ENCODE measurements at regions not wholly inside any gene's neighbourhood (a gene's known extent, or its start where the extent isn't known, plus 50 kb on each side); places are given as distances from the start of the nearest gene placed in this dataset.

DNA sequence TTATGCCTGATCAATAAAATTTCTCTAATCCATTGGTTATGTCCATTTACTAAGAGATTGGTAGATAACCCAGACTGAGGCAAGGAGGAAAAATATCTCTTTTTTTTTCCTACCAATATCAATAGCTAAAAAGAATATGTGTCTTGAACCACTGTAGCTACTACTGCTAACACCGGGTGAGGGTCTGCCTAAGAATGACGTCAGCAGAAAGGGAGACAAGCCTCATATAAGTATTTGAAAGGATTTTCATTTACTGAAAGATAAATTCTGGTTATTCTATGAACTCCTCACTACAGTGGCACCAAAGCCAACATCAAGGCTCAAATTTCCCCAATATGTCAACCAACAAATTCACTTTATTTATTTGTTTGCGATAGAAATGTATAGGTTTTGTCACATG is 389.0 kb upstream of the ALCAM start:
- no peak overlapping the region for H3K4me2 ChIP-seq (ENCODE audit: insufficient read depth, insufficient read length, low read length)
- H2AK5ac ChIP-seq (ENCODE audit: insufficient read length, low read length) = no peak overlapping the region
- no peak overlapping the region for H3K56ac ChIP-seq (ENCODE audit: insufficient read length, low read depth, low read length)
- no peak overlapping the region for H4K5ac ChIP-seq (ENCODE audit: insufficient read length, low read depth, low read length)
- no peak overlapping the region for H3K27ac ChIP-seq (ENCODE audit: insufficient read length, low read depth, low read length)
- H3K9me3 ChIP-seq (ENCODE audit: control insufficient read depth, low read depth, low read length) = no peaks in the 10 kb centered on the region
- H3K4ac ChIP-seq (ENCODE audit: low read depth, low read length) = no peak overlapping the region
- no peak for DNase-seq
- no peak overlapping the region for H4K8ac ChIP-seq (replicated peaks; ENCODE audit: insufficient read length, low read depth, low read length)
- no peaks in the 10 kb centered on the region for H4K20me1 ChIP-seq (ENCODE audit: control insufficient read depth, insufficient read depth, insufficient read length)
- no peaks in the 10 kb centered on the region for H3K79me2 ChIP-seq (ENCODE audit: insufficient read depth, low read length)
- WGBS (ENCODE audit: extremely low coverage, insufficient read length, low lambda C conversion rate) = no CpG with 5 or more reads among the region's 3 CpGs
- Mint-ChIP-seq H3K36me3 (ENCODE audit: insufficient read depth in 1 of 3, low read depth in 3 of 3) (peaks cover 0 to 27% (median 10%) of the 10 kb centered on the region in 3 experiments; a peak in 4 of 7 replicates), H3K4me3 (no peak overlapping the region), H3K9me3 (peaks cover 17 to 18% of the 10 kb centered on the region in 2 experiments), H3K4me1 (no peaks in the 10 kb centered on the region), H3K27me3 (ENCODE audit: low read depth) (no peaks in the 10 kb centered on the region), H3K27ac (no peak overlapping the region)
- no peaks in the 10 kb centered on the region for H3K27me3 ChIP-seq (ENCODE audit: insufficient read depth, low read length)
- H3K23ac ChIP-seq (ENCODE audit: insufficient read length, low read depth, low read length) = no peak overlapping the region
- H2AFZ ChIP-seq (ENCODE audit: low read length) = no peak overlapping the region
- no peaks in the 10 kb centered on the region for H3K23me2 ChIP-seq (ENCODE audit: insufficient read length, low read depth, low read length, poor library complexity, severe bottlenecking)
- H2BK20ac ChIP-seq (ENCODE audit: low read depth, low read length, poor library complexity, severe bottlenecking) = no peak overlapping the region
- no peak overlapping the region for H3K14ac ChIP-seq (ENCODE audit: insufficient read depth, low read length)
- H3K79me1 ChIP-seq (ENCODE audit: insufficient read depth, low read depth, low read length, poor library complexity, severe bottlenecking) = no peaks in the 10 kb centered on the region
- no peak overlapping the region for H2BK5ac ChIP-seq (ENCODE audit: insufficient read length, low read length)
- no peak overlapping the region for H2BK15ac ChIP-seq (ENCODE audit: low read depth, low read length)
- H2BK12ac ChIP-seq (ENCODE audit: insufficient read length, low read depth, low read length) = no peak overlapping the region
- no peaks in the 10 kb centered on the region for H3K4me1 ChIP-seq (ENCODE audit: insufficient read depth, low read length)
- H2BK120ac ChIP-seq (ENCODE audit: low read depth, low read length, poor library complexity, severe bottlenecking) = no peak overlapping the region
- no peak overlapping the region for H3K18ac ChIP-seq (ENCODE audit: insufficient read length, low read depth, low read length)
- H3T11ph ChIP-seq (ENCODE audit: low read length) = no peak overlapping the region
- H3K9ac ChIP-seq (ENCODE audit: extremely low read depth, insufficient read length, low read length) = no peak overlapping the region
- TF ChIP-seq, protein P1, sequence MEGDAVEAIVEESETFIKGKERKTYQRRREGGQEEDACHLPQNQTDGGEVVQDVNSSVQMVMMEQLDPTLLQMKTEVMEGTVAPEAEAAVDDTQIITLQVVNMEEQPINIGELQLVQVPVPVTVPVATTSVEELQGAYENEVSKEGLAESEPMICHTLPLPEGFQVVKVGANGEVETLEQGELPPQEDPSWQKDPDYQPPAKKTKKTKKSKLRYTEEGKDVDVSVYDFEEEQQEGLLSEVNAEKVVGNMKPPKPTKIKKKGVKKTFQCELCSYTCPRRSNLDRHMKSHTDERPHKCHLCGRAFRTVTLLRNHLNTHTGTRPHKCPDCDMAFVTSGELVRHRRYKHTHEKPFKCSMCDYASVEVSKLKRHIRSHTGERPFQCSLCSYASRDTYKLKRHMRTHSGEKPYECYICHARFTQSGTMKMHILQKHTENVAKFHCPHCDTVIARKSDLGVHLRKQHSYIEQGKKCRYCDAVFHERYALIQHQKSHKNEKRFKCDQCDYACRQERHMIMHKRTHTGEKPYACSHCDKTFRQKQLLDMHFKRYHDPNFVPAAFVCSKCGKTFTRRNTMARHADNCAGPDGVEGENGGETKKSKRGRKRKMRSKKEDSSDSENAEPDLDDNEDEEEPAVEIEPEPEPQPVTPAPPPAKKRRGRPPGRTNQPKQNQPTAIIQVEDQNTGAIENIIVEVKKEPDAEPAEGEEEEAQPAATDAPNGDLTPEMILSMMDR (conservative IDR thresholded peaks at IDR 0.05) = no peak
- H4K91ac ChIP-seq (ENCODE audit: insufficient read length, low read depth, low read length) = no peak overlapping the region
